ENCODE measurements at regions not wholly inside any gene's neighbourhood (a gene's known extent, or its start where the extent isn't known, plus 50 kb on each side); places are given as distances from the start of the nearest gene placed in this dataset.

DNA sequence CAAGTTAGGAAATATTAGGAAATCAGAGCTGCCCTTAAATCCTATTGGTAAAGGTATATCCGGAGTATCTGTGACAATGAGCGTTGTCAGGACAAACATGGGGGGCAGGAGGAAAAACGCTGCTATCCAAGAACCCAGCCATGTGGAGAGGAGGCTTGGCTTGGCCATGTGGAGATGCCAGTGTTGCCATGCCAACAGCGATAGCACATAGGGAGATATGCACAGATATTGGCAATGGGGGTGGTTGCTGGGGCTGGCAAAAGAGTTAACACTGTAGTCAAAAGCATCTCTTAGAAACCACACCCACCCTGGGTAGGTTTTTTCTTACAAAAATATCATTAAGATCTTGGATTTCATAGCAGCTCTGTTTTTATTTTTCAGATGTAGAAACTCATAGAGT lies 106.4 kb upstream of the ASTN2 start:
- Histone ChIP-seq H3K27ac (ENCODE audit: low read length) (no peak overlapping the region), H3K9me2 (replicated peaks; ENCODE audit: insufficient read depth, low read length) (no peaks in the 10 kb centered on the region), H3K4me2 (ENCODE audit: low read depth, low read length, poor library complexity, severe bottlenecking) (no peak overlapping the region), H3K4me1 (ENCODE audit: low read length) (no peaks in the 10 kb centered on the region), H3K36me3 (ENCODE audit: insufficient read depth, low read length) (no peaks in the 10 kb centered on the region), H3K27me3 (ENCODE audit: low read length) (no peaks in the 10 kb centered on the region), H3K4me3 (ENCODE audit: low read length) (no peak overlapping the region), H2AFZ (ENCODE audit: low read length) (no peak overlapping the region), H3K79me2 (ENCODE audit: low read length) (no peaks in the 10 kb centered on the region), H4K20me1 (ENCODE audit: insufficient read depth, low read depth, low read length) (no peaks in the 10 kb centered on the region), H3K9ac (ENCODE audit: low read length) (no peak overlapping the region), H3K9me3 (ENCODE audit: low read length) (no peaks in the 10 kb centered on the region)
- DNase-seq = no peak

DNA sequence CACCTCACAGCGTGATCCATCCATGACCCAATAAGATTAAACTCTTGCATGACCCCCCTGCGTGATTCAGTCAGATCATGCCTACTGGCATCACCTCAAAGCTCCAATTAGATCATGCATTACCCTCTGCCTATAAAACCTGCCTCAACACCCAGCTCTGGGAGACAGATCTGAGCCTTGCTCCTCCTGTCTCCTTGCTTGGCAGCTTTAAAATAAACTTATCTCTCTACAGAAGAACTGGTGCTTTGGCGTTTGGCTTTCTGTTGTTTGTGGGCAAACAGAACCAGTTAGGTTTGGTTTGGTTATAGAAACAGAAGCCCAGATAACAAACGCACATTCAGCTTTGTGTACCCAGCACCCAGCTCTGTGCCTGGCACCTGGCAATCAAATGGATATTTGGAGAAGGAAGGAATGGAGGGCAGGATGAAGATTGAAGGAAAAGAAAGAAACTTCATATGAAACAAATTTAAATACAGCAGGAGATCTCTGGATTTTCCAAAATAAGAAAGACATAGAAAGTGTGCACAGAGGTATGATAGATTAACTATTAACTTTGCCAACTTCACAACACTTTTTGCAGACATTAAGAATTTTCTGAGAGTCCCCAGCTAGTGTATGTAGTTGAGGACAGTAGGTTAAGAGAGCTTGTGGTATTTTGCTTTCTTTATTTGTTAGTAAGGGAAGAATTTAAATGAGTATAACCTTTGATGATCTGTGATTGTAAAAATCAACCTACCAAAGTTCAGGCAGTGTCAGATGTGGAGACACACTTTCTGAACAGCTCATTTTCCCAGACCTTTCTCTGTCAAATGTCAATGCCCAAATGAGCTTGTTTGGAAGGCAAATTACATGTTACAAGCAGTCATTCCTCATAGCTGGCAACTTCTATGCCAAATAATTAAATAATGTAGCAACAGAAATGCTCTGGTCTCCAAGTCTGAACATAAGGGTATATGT lies 102.1 kb upstream of the ASTN2 start:
- H2AFZ ChIP-seq (ENCODE audit: low read length) = no peak overlapping the region
- H3K27me3 ChIP-seq (ENCODE audit: low read length) = no peaks in the 10 kb centered on the region
- H4K20me1 ChIP-seq (ENCODE audit: insufficient read depth, low read depth, low read length) = no peaks in the 10 kb centered on the region
- H3K4me1 ChIP-seq (ENCODE audit: low read length) = no peaks in the 10 kb centered on the region
- H3K4me3 ChIP-seq (ENCODE audit: low read length) = no peak overlapping the region
- H3K4me2 ChIP-seq (ENCODE audit: low read depth, low read length, poor library complexity, severe bottlenecking) = no peak overlapping the region
- H3K9me2 ChIP-seq (replicated peaks; ENCODE audit: insufficient read depth, low read length) = no peaks in the 10 kb centered on the region
- no peaks in the 10 kb centered on the region for H3K36me3 ChIP-seq (ENCODE audit: insufficient read depth, low read length)
- no peaks in the 10 kb centered on the region for H3K79me2 ChIP-seq (ENCODE audit: low read length)
- no peak overlapping the region for H3K27ac ChIP-seq (ENCODE audit: low read length)
- no peaks in the 10 kb centered on the region for H3K9me3 ChIP-seq (ENCODE audit: low read length)
- no peak overlapping the region for H3K9ac ChIP-seq (ENCODE audit: low read length)
- no peak for DNase-seq

DNA sequence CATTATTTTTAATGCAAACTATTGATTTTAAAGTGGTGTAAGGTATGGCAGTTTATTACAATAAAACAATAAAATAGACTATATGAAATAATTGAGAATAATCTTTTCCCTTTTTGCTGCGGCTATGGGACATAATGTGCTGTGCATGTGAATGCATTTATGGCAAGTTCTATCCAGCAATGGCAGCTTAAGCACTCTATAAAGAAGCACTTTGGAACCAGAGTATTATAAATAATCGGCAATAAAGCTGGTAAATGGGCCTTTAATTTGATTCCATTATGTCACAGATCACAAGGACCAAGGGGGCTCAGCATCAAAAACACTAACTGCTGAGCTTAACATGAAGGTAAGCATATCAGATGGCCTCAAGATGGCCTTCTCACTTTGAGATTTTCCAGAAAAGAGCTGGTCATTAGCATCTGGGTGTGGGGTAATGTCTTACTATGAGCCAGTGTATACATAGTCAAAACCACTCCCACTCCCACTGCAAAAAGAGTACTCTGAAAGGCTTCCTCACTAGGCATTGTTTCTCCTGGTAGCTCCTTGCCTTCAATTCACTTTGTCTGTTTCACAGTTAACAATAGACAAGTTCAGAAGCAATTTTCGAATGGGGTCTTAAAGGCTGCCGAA lies 97.1 kb upstream of the ASTN2 start:
- DNase-seq = no peak
- Histone ChIP-seq H3K27me3 (ENCODE audit: low read length) (no peaks in the 10 kb centered on the region), H3K4me3 (ENCODE audit: low read length) (no peak overlapping the region), H3K9ac (ENCODE audit: low read length) (no peak overlapping the region), H3K36me3 (ENCODE audit: insufficient read depth, low read length) (no peaks in the 10 kb centered on the region), H3K27ac (ENCODE audit: low read length) (no peak overlapping the region), H4K20me1 (ENCODE audit: insufficient read depth, low read depth, low read length) (no peaks in the 10 kb centered on the region), H3K9me2 (replicated peaks; ENCODE audit: insufficient read depth, low read length) (no peaks in the 10 kb centered on the region), H2AFZ (ENCODE audit: low read length) (no peak overlapping the region), H3K79me2 (ENCODE audit: low read length) (no peaks in the 10 kb centered on the region), H3K9me3 (ENCODE audit: low read length) (no peaks in the 10 kb centered on the region), H3K4me2 (ENCODE audit: low read depth, low read length, poor library complexity, severe bottlenecking) (no peak overlapping the region), H3K4me1 (ENCODE audit: low read length) (no peaks in the 10 kb centered on the region)

DNA sequence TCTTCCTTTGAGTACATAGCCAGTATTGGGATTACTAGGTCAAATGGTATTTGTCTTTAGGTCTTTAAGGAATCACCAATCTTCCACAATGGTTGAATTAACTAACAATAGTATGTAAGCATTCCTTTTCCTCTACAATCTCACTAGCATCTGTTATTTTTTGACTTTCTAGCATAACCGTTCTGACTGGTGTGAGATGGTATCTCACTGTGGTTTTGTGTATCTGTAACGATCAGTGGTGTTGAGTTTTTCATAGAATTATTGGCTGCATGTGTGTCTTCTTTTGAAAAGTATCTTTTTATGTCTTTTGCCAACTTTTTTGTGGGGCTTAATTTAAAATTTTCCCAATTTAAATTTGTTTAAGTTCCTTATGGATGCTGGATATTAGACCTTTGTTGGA lies 81.5 kb upstream of the ASTN2 start:
- no peaks in the 10 kb centered on the region for H3K36me3 ChIP-seq (ENCODE audit: insufficient read depth, low read length)
- no peak overlapping the region for H3K4me2 ChIP-seq (ENCODE audit: low read depth, low read length, poor library complexity, severe bottlenecking)
- no peak for DNase-seq
- no peaks in the 10 kb centered on the region for H4K20me1 ChIP-seq (ENCODE audit: insufficient read depth, low read depth, low read length)
- no peak overlapping the region for H3K27ac ChIP-seq (ENCODE audit: low read length)
- H3K9ac ChIP-seq (ENCODE audit: low read length) = no peak overlapping the region
- no peaks in the 10 kb centered on the region for H3K9me2 ChIP-seq (replicated peaks; ENCODE audit: insufficient read depth, low read length)
- no peaks in the 10 kb centered on the region for H3K9me3 ChIP-seq (ENCODE audit: low read length)
- no peaks in the 10 kb centered on the region; the same call in 1 of the 2 replicates for H3K27me3 ChIP-seq (ENCODE audit: low read length)
- H3K4me1 ChIP-seq (ENCODE audit: low read length) = no peaks in the 10 kb centered on the region
- H2AFZ ChIP-seq (ENCODE audit: low read length) = no peak overlapping the region
- no peaks in the 10 kb centered on the region for H3K79me2 ChIP-seq (ENCODE audit: low read length)
- no peak overlapping the region for H3K4me3 ChIP-seq (ENCODE audit: low read length)

DNA sequence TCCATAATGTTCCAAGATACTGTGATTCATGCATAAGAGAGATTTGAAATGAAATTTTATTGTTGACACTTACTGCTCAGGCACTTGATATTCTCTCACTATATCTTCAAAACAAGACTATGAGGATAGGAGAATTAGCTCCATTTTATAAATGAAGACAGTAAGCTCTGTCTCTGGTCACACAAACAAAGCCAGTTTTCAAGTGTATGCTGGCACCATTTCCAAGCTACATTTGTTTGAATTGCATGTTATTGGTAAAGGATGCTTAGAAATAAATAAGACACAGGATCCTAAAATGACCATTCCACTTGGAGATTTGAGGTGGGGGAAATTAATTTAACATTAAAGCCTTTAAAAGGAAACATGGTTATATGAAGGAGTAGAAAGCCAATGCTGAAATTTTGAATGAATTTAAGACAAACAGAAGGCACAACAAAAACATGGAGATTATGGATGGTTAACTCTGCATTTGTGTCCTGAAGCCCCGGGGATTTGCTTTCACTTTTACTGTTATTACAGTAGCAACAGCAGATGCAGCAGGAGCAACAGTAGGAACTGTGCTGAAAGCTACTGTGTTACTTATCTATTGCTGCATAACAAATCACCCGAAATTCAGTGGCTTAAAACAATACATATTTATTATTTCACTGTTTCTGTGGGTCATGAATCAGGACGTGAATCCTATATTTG lies 79.7 kb upstream of the ASTN2 start:
- Histone ChIP-seq H3K9me3 (ENCODE audit: low read length) (no peaks in the 10 kb centered on the region), H3K4me2 (ENCODE audit: low read depth, low read length, poor library complexity, severe bottlenecking) (no peak overlapping the region), H3K4me3 (ENCODE audit: low read length) (no peak overlapping the region), H3K36me3 (ENCODE audit: insufficient read depth, low read length) (no peaks in the 10 kb centered on the region), H3K79me2 (ENCODE audit: low read length) (no peaks in the 10 kb centered on the region), H3K9ac (ENCODE audit: low read length) (no peak overlapping the region), H4K20me1 (ENCODE audit: insufficient read depth, low read depth, low read length) (no peaks in the 10 kb centered on the region), H3K4me1 (ENCODE audit: low read length) (no peaks in the 10 kb centered on the region), H2AFZ (ENCODE audit: low read length) (no peak overlapping the region), H3K9me2 (replicated peaks; ENCODE audit: insufficient read depth, low read length) (no peaks in the 10 kb centered on the region), H3K27me3 (ENCODE audit: low read length) (no peaks in the 10 kb centered on the region; the same call in 1 of the 2 replicates), H3K27ac (ENCODE audit: low read length) (no peak overlapping the region)
- DNase-seq = no peak

DNA sequence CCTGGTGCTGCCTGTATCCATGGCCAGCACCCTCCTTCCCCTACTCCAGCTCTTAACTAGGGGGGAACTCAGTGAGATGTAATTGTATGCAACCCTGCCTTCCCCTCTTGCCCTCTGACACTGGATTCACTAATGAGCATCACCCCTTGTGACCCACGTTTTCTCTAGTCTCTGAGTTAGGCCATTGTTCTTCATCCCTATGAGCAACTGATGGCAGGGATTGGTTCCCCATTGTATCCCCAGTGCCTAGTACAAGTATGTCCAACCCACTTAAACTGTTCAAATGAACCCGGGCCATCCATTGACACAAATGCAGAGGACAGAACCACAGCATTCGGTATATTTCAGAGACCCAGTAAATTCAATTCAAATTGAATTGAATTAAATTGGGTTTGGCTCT lies 77.6 kb upstream of the ASTN2 start:
- no peaks in the 10 kb centered on the region for H3K36me3 ChIP-seq (ENCODE audit: insufficient read depth, low read length)
- no peaks in the 10 kb centered on the region for H3K9me3 ChIP-seq (ENCODE audit: low read length)
- H3K27me3 ChIP-seq (ENCODE audit: low read length) = no peaks in the 10 kb centered on the region
- no peaks in the 10 kb centered on the region for H3K4me1 ChIP-seq (ENCODE audit: low read length)
- no peak overlapping the region for H3K9ac ChIP-seq (ENCODE audit: low read length)
- no peak overlapping the region for H3K4me3 ChIP-seq (ENCODE audit: low read length)
- no peak overlapping the region for H3K4me2 ChIP-seq (ENCODE audit: low read depth, low read length, poor library complexity, severe bottlenecking)
- H4K20me1 ChIP-seq (ENCODE audit: insufficient read depth, low read depth, low read length) = no peaks in the 10 kb centered on the region
- H2AFZ ChIP-seq (ENCODE audit: low read length) = no peak overlapping the region
- no peaks in the 10 kb centered on the region for H3K9me2 ChIP-seq (replicated peaks; ENCODE audit: insufficient read depth, low read length)
- no peaks in the 10 kb centered on the region for H3K79me2 ChIP-seq (ENCODE audit: low read length)
- DNase-seq = no peak
- H3K27ac ChIP-seq (ENCODE audit: low read length) = no peak overlapping the region

DNA sequence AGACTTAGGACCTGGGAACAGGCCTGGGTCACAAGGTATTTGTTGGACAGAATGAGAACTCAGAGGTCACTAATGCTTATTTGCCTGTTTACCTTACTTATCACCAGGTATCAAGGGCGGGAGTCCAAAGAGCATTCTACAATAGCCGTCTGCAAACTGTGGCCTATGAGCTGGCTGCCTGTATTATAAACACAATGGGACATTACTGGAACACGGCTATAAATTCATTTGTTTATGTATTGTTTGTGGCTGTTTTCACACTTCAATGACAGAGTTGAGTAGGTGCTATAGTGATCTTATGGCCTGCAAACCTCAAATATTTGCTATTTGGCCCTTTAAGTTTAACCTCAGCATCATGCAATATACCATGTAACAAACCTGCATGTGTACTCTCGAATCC lies 76.6 kb upstream of the ASTN2 start:
- Histone ChIP-seq H3K9me2 (replicated peaks; ENCODE audit: insufficient read depth, low read length) (no peaks in the 10 kb centered on the region), H3K27ac (ENCODE audit: low read length) (no peak overlapping the region), H3K4me1 (ENCODE audit: low read length) (no peaks in the 10 kb centered on the region), H3K36me3 (ENCODE audit: insufficient read depth, low read length) (no peaks in the 10 kb centered on the region), H3K27me3 (ENCODE audit: low read length) (no peaks in the 10 kb centered on the region), H4K20me1 (ENCODE audit: insufficient read depth, low read depth, low read length) (no peaks in the 10 kb centered on the region), H3K4me2 (ENCODE audit: low read depth, low read length, poor library complexity, severe bottlenecking) (no peak overlapping the region), H3K4me3 (ENCODE audit: low read length) (no peak overlapping the region), H2AFZ (ENCODE audit: low read length) (no peak overlapping the region), H3K9ac (ENCODE audit: low read length) (no peak overlapping the region), H3K9me3 (ENCODE audit: low read length) (no peaks in the 10 kb centered on the region), H3K79me2 (ENCODE audit: low read length) (no peaks in the 10 kb centered on the region)
- no peak for DNase-seq

DNA sequence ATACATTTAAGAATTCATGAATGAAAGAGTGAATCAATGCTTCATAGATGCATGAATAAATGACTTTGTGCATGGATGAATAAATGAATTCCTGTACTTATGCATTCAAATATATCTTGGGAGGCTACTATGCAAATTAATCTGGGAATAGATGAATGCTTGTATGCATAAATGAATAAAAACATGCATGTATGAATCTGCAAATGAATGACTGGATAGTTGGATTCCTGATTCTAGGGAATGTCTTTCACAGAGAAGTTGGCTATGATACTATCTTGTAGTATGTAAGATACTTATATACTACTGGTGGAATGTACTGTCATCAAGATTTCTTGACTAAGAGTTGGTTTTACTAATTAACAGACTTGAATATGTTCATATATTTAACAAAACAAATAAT lies 75.3 kb upstream of the ASTN2 start:
- Histone ChIP-seq H3K79me2 (ENCODE audit: low read length) (no peaks in the 10 kb centered on the region), H3K9ac (ENCODE audit: low read length) (no peak overlapping the region), H3K4me3 (ENCODE audit: low read length) (no peak overlapping the region), H3K4me1 (ENCODE audit: low read length) (no peaks in the 10 kb centered on the region), H3K9me2 (replicated peaks; ENCODE audit: insufficient read depth, low read length) (no peaks in the 10 kb centered on the region), H3K27me3 (ENCODE audit: low read length) (no peaks in the 10 kb centered on the region), H3K36me3 (ENCODE audit: insufficient read depth, low read length) (no peaks in the 10 kb centered on the region), H2AFZ (ENCODE audit: low read length) (no peak overlapping the region), H4K20me1 (ENCODE audit: insufficient read depth, low read depth, low read length) (no peaks in the 10 kb centered on the region), H3K9me3 (ENCODE audit: low read length) (no peaks in the 10 kb centered on the region), H3K27ac (ENCODE audit: low read length) (no peak overlapping the region), H3K4me2 (ENCODE audit: low read depth, low read length, poor library complexity, severe bottlenecking) (no peak overlapping the region)
- no peak for DNase-seq

All from Karpas-422 (cell line).